Prostate gland (tissue), 2 donors: ENCODE measurements at regions not wholly inside any gene's neighbourhood (a gene's known extent, or its start where the extent isn't known, plus 50 kb on each side); places are given as distances from the start of the nearest gene placed in this dataset.

Experiments
- POLR2A ChIP-seq: fragments of 450-650 bp; IDR thresholded peaks from one replicate; pipeline ENCODE4 v1.6.1; 2016; ENCODE audit warnings: antibody characterized with exemption, mild to moderate bottlenecking
- POLR2AphosphoS5 ChIP-seq: sonication (generic); formaldehyde crosslinking; IDR thresholded peaks from one replicate; pipeline ENCODE4 v1.6.1; 2017; ENCODE audit warnings: antibody characterized with exemption
- TF ChIP-seq, protein P1 (sequence below), 4 experiments: fragments of 200-600 bp in 2 of 4; fragments of 450-650 bp in 2 of 4; sonication (generic) in 2 of 4; IDR thresholded peaks; 1 replicate in 3 of 4; 2 replicates in 1 of 4; pipeline ENCODE4 v1.5.1; 2016 to 2019; ENCODE audit warnings: antibody characterized with exemption in 4 of 4, mild to moderate bottlenecking in 2 of 4, moderate library complexity in 2 of 4

DNA sequence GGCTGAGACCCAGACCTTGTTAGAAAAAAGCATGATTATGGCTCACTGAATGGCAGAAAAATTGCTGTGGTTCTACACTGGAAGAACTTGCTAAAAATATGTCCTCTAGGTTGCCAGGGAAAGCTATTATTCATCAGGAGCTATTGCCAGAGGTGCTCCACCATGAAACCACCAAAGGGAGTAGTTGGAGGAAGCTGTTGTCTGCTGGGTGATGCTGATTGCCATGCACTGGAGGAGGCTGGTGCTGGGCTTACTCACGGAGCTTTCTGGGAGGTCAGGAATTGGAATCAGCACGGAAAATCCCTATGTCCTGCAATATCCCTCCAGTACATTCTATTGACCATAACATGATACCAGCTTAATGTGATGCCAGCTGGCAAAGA, 199.6 kb upstream of the ZBED5 start:
- TF ChIP-seq, protein P1, sequence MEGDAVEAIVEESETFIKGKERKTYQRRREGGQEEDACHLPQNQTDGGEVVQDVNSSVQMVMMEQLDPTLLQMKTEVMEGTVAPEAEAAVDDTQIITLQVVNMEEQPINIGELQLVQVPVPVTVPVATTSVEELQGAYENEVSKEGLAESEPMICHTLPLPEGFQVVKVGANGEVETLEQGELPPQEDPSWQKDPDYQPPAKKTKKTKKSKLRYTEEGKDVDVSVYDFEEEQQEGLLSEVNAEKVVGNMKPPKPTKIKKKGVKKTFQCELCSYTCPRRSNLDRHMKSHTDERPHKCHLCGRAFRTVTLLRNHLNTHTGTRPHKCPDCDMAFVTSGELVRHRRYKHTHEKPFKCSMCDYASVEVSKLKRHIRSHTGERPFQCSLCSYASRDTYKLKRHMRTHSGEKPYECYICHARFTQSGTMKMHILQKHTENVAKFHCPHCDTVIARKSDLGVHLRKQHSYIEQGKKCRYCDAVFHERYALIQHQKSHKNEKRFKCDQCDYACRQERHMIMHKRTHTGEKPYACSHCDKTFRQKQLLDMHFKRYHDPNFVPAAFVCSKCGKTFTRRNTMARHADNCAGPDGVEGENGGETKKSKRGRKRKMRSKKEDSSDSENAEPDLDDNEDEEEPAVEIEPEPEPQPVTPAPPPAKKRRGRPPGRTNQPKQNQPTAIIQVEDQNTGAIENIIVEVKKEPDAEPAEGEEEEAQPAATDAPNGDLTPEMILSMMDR (IDR thresholded peaks at IDR 0.05): no peak
- TF ChIP-seq POLR2AphosphoS5 (no peak), POLR2A (no peak)
